ENCODE measurements at regions not wholly inside any gene's neighbourhood (a gene's known extent, or its start where the extent isn't known, plus 50 kb on each side); places are given as distances from the start of the nearest gene placed in this dataset.

- H3K79me2 ChIP-seq (ENCODE audit: control insufficient read depth, insufficient read depth, low read length): no peaks in the 10 kb centered on the region
- H3K9me1 ChIP-seq (replicated peaks; ENCODE audit: control insufficient read depth, extremely low read depth, insufficient read depth, low read length): no peaks in the 10 kb centered on the region
- H3K27me3 ChIP-seq (ENCODE audit: control insufficient read depth in 2 of 2, insufficient read depth in 2 of 2, low read length in 2 of 2): no peaks in the 10 kb centered on the region
- H3K36me3 ChIP-seq (ENCODE audit: control insufficient read depth in 2 of 2, extremely low read depth in 1 of 2, insufficient read depth in 2 of 2, low read length in 2 of 2): no peaks in the 10 kb centered on the region
- dilution Hi-C loops (cut with MboI; ENCODE audit: extremely low pct_ligation_motif_present, low sequenced_read_pairs): no loop called here
- peaks cover 10% of the 10 kb centered on the region for H3K4me1 ChIP-seq (ENCODE audit: control insufficient read depth, extremely low read depth, insufficient read depth, low read length)
- no peak overlapping the region for H2AFZ ChIP-seq (ENCODE audit: low read depth, low read length)
- no peaks in the 10 kb centered on the region for H3K9me3 ChIP-seq (replicated peaks; ENCODE audit: control insufficient read depth, insufficient read depth, low read length)
- H3K4me3 ChIP-seq (replicated peaks in 1 of 3; ENCODE audit: insufficient read depth in 1 of 3, low read depth in 1 of 3, low read length in 3 of 3): no peak overlapping the region
- peak overlapping the region; percentile 29 for H3K27ac ChIP-seq (ENCODE audit: insufficient read depth, low read depth, low read length)
- POLR2A ChIA-PET: no interaction called here
- DNase-seq (ENCODE audit: low read depth, low spot score) (peak; percentile 12), FAIRE-seq (no peak)
- CTCF ChIA-PET: no interaction called here
- BruUV-seq (replicated peaks): no TSS peak
- TF ChIP-seq JUN (IDR thresholded peaks at IDR 0.05; ENCODE audit: borderline replicate concordance, insufficient read depth, insufficient read length, low read depth) (no peak), GATA2 (IDR thresholded peaks at IDR 0.05; ENCODE audit: insufficient read depth, insufficient read length, low read depth, low read length) (no peak), CTCF (IDR thresholded peaks at IDR 0.05; ENCODE audit: extremely low read depth in 1 of 2, insufficient read depth in 1 of 2, low read depth in 1 of 2, low read length in 2 of 2) (no peak), FOS (IDR thresholded peaks at IDR 0.05; ENCODE audit: borderline replicate concordance, insufficient read depth, low read length) (peak; percentile 69)
- no peak overlapping the region for H3K9ac ChIP-seq (replicated peaks; ENCODE audit: extremely low read depth, insufficient read depth, low read length)
- no peak overlapping the region for H3K4me2 ChIP-seq (ENCODE audit: insufficient read depth, low read length)
- no peaks in the 10 kb centered on the region for H4K20me1 ChIP-seq (replicated peaks; ENCODE audit: control insufficient read depth, extremely low read depth, insufficient read depth, low read length)
- intact Hi-C loops (cut with micrococcal nuclease): no loop called here
Measured at GRCh38 chr6:67736816-67737215, 898.3 kb upstream of the ADGRB3 start.

GRCh38 chr6:67736161-67736560 lies 898.9 kb upstream of the ADGRB3 start:
- no peak overlapping the region for H2AFZ ChIP-seq (ENCODE audit: low read depth, low read length)
- H4K20me1 ChIP-seq (replicated peaks; ENCODE audit: control insufficient read depth, extremely low read depth, insufficient read depth, low read length): no peaks in the 10 kb centered on the region
- ChIA-PET POLR2A (no interaction called here), CTCF (no interaction called here)
- FAIRE-seq: no peak
- no peaks in the 10 kb centered on the region for H3K9me1 ChIP-seq (replicated peaks; ENCODE audit: control insufficient read depth, extremely low read depth, insufficient read depth, low read length)
- BruUV-seq (replicated peaks): no TSS peak
- intact Hi-C loops (cut with micrococcal nuclease) (no loop called here), dilution Hi-C loops (cut with MboI; ENCODE audit: extremely low pct_ligation_motif_present, low sequenced_read_pairs) (no loop called here)
- H3K4me3 ChIP-seq (replicated peaks in 1 of 3; ENCODE audit: insufficient read depth in 1 of 3, low read depth in 1 of 3, low read length in 3 of 3): no peak overlapping the region
- no peak overlapping the region for H3K4me2 ChIP-seq (ENCODE audit: insufficient read depth, low read length)
- DNase-seq (ENCODE audit: low read depth, low spot score): no peak
- H3K4me1 ChIP-seq (ENCODE audit: control insufficient read depth, extremely low read depth, insufficient read depth, low read length): peaks cover 10% of the 10 kb centered on the region
- no peak overlapping the region for H3K9ac ChIP-seq (replicated peaks; ENCODE audit: extremely low read depth, insufficient read depth, low read length)
- no peaks in the 10 kb centered on the region for H3K36me3 ChIP-seq (ENCODE audit: control insufficient read depth in 2 of 2, extremely low read depth in 1 of 2, insufficient read depth in 2 of 2, low read length in 2 of 2)
- no peak for TF ChIP-seq MAX (IDR thresholded peaks at IDR 0.05; ENCODE audit: insufficient read depth, insufficient read length)
- no peak for TF ChIP-seq JUN (IDR thresholded peaks at IDR 0.05; ENCODE audit: borderline replicate concordance, insufficient read depth, insufficient read length, low read depth)
- no peak for TF ChIP-seq POLR2AphosphoS5 (IDR thresholded peaks at IDR 0.05; ENCODE audit: insufficient read depth, low read depth, low read length)
- TF ChIP-seq MYC (IDR thresholded peaks at IDR 0.05; ENCODE audit: low read depth, low read length): no peak
- TF ChIP-seq EZH2 (IDR thresholded peaks at IDR 0.05; ENCODE audit: borderline replicate concordance, low read depth, low read length, severe bottlenecking): no peak
- TF ChIP-seq FOS (IDR thresholded peaks at IDR 0.05; ENCODE audit: borderline replicate concordance, insufficient read depth, low read length): no peak
- no peak for TF ChIP-seq POLR2A (IDR thresholded peaks at IDR 0.05; ENCODE audit: low read depth, low read length)
- TF ChIP-seq GATA2 (IDR thresholded peaks at IDR 0.05; ENCODE audit: insufficient read depth, insufficient read length, low read depth, low read length): no peak
- no peak for TF ChIP-seq CTCF (IDR thresholded peaks at IDR 0.05; ENCODE audit: extremely low read depth in 1 of 2, insufficient read depth in 1 of 2, low read depth in 1 of 2, low read length in 2 of 2)
- no peaks in the 10 kb centered on the region for H3K9me3 ChIP-seq (replicated peaks; ENCODE audit: control insufficient read depth, insufficient read depth, low read length)
- H3K27me3 ChIP-seq (ENCODE audit: control insufficient read depth in 2 of 2, insufficient read depth in 2 of 2, low read length in 2 of 2): no peaks in the 10 kb centered on the region
- H3K79me2 ChIP-seq (ENCODE audit: control insufficient read depth, insufficient read depth, low read length): no peaks in the 10 kb centered on the region
- H3K27ac ChIP-seq (ENCODE audit: insufficient read depth, low read depth, low read length): no peak overlapping the region

Data from endothelial cell of umbilical vein (primary cell).